EL (cell line): ENCODE measurements at regions not wholly inside any gene's neighbourhood (a gene's known extent, or its start where the extent isn't known, plus 50 kb on each side); places are given as distances from the start of the nearest gene placed in this dataset.

Source experiments
- DNase-seq: peaks from one replicate; pipeline ENCODE4 v3.0.0-alpha.2; 2016

GRCh38 chr14:66129224-66129623 lies 356.9 kb upstream of the CCDC196 start:
- no peak for DNase-seq

GRCh38 chr14:66131111-66131510 lies 355.1 kb upstream of the CCDC196 start:
- no peak for DNase-seq

GRCh38 chr14:66133666-66134065 lies 352.5 kb upstream of the CCDC196 start:
- DNase-seq = no peak

DNA sequence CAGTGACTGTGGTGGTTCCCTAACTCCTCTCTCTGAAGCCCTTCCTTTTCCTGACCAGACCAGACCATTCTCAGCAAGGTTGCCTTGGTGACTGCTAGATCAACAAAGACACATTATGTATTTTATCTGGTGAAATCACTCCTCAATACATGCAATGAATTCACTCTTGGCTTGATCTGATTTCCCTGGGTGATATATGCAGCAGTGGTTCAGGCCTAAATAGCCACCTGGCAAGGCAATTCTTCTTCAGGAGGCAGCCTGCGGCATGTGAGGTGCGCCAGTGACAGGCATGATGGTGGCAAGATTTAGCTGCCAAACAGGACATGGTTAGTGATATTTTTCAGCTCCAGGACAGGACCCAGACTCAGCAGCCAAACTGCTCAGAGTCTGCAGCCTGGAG lies 350.3 kb upstream of the CCDC196 start:
- DNase-seq = no peak

GRCh38 chr14:66137081-66137480 lies 349.1 kb upstream of the CCDC196 start:
- DNase-seq = no peak

DNA sequence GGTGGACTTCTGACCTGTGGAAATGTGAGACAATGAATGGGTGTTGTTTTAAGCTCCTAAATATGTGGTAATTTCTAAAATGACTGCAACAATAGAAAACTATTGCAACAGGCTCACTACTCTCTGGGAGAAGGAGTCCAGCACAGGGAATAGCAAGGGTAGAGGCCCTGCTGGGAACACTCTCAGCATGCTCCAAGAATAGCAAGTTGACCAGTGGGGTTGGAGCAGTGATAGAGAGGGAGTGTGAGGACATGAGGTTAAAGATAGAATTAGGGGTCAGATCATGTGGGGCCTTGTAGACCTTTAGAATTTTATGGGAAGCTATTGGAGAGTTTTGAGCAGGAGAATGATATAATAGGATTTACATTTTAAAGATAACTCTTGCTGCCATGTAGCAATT lies 346.7 kb upstream of the CCDC196 start:
- no peak for DNase-seq

DNA sequence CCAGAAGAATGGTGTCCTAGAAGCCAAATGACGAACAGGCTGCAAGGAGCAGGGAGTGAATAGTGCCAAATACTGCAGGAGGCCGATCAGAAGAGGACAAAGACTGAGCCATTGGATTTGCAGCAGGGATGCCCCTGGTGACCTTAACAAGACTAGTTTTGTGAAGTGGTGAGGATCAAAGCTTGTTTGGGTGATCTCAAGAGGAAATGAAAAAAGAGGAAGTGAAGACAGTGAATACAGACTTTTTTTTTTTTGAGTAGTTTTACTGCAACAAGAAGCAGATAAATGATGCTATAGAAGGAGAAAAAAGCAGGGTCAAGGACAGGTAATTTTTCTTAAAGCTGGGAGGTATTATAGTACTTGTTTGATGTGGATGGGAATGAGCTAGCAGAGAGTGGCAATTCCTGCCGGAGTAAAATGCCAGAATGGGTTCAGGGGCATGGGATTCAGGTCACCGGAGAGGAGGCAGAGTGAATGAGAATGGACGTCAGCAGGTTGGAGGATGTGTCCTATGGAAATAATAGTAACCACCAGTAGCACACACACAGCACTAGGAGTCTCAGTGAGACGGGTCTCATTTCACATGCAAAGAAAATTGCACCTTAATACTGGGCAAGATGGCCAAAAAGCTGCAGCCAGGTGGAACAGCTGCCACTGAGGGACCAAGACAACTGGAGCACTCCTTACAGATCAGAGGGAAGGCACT lies 345.8 kb upstream of the CCDC196 start:
- DNase-seq = no peak

- no peak for DNase-seq
Observed at GRCh38 chr14:66140963-66141362, 345.2 kb upstream of the CCDC196 start.

GRCh38 chr14:66141733-66142132 lies 344.4 kb upstream of the CCDC196 start:
- no peak for DNase-seq

DNA sequence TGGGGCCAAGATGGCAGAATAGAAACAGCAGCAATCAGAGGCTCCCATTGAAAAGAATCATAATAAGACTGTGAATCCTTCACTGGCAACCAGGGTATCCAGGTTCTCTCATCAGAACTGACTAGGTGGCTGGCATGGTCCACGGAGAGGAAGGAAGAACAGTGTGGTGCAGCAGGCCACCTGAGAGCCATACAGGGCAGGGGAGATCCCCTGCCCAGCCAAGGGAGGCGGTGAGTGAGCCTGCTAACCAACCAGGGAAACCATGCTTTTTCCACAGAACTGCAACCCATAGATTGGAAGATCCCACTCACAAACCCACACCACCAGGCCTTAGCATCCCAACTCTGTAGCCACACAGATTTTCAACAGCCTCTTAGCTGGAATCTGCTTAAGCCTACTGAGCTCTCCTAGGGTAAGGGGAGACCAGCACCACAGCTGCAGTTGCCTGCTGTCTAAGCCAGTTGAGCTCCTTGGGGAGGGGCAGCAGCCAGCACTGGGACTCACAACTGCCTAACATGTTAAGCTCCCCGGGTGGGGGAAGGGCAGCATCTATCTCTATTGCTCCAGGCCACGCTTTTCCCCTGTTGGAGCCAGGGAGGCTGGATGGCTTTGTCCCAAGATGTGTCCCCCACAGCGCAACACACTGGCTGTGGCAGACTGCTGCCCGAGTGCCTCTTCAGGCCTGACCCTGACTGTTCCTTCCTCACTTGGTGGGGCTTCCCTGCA lies 342.6 kb upstream of the CCDC196 start:
- DNase-seq = no peak

DNA sequence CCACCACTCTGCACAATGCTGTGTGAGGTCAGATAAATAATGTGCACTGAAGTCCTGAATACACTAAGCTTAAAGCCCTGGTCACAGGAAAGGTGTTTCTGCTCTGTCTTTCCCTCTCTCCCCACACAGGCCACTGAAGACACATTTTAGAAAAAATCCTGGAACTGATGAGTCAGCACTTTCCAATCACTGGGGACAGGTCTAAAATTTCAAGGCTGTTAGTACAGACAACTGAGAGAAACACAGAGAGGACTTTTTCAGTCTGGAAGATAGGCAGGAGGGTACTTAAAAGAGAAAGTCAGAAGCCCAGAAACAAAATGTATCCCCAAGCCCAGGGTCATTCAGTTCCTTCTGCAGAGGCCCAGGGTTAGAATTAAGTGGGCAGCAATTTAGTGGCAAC lies 333.9 kb upstream of the CCDC196 start:
- no peak for DNase-seq

DNA sequence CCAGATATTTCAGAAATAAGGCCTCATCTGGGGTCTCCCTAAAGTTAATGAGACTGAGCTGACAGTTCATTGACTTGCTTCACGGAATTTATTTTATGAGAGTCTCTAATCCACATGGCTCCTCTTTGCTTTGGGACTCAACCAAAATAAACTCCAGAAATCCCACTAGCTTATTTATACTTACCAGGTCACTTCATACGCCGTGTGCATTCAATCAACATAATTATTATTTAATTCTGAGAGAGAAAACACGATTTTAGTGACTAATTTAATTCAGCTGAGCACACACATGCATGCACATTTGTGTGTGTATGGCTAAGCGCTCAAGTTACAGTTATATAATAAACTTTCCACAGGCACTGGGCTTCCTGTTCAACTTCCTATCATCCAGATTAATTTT lies 333.4 kb upstream of the CCDC196 start:
- no peak for DNase-seq

DNA sequence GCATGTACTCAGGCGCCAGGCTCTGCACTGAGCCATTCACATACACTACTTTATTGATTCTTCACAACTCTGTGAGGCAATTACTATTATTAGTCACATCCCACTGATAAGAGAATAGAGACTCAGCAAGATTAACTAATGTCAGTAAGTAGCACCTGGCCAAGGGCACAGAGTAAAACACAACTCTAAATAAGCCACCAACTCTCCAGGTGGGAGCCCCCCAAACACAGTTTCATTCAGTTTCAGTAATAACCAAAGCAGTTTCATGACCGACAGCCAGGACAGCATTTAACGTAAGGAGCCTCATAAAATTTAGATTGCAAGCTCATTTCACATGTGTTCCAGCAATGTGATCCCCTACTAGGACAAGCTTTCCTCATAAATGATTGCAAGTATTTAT lies 323.1 kb upstream of the CCDC196 start:
- DNase-seq = no peak

DNA sequence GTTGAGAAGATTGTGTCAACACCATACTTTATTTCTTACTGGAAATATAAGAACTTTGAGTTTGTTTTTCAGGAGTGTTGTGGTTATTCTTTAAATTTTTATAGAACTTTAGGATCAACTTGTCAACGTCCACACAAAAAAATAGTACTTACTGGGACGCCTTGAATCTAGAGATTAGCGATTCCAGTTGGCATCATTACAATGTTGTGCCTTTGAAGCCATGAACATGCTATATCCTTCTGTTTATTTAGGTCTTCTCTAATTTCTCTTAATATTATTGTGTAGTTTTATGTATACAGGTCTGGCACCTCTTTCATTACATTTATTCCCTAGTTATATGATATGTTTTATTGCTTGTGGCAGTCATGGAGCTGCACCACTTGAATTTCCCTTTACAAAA lies 320.8 kb upstream of the CCDC196 start:
- DNase-seq = no peak

DNA sequence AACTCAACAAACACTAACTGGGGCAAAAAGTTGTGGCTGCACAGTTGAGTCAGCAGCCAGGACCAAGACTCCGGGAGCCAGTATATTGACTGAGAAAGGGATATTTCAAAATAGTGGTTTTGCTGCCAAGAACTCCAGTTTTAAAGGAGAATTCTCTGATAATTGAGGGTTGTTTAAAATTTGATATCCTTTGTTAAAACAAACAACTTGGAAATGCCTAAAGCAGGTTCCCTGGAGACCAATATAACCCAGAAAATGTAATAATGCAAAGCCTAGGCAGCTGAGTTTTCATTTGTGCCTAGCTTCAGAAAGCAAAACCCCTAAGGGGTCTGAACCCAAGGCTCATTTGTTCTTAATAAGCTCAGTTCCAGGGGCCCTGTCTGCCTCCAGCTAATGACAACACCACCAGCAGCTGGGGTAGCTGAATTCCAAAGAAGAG lies 311.7 kb upstream of the CCDC196 start:
- no peak for DNase-seq

DNA sequence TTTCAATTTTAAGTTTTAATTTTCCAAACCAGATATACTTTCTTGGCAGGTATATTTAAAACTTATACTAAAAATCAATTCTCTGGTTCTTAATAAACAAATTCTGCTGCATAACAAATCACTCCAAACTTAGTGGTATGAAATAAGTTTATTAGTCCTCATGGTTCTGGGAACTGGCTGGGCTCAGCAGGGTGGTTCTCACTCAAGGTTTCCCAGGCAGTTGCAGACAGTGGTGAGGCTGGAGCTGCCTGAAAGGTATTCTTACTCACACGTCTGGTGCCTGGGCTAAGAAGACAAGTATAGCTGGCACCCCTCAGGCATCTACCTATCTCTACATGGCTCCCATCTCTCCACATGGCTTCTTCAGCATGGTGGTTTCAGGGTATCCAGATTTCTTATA lies 308.2 kb upstream of the CCDC196 start:
- DNase-seq = no peak

DNA sequence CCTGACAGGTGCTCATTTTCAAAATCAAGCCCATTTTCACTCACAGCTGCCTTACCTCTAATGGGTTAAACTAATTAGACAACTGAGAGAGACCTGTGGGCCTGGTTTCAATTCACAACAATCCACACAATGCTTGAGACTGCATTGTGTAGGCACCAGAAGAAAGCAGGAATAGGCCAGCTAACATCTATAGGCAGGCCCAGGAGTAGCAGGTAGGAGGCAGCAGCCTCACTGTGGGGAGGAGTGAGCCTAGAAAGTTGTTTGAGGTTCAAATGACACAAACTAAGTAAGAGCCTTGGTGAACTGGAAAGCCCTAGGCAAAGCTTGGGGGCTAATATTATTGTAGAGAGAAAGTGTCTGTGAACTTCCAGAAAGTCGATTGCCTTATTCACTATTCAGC lies 289.5 kb upstream of the CCDC196 start:
- no peak for DNase-seq

DNA sequence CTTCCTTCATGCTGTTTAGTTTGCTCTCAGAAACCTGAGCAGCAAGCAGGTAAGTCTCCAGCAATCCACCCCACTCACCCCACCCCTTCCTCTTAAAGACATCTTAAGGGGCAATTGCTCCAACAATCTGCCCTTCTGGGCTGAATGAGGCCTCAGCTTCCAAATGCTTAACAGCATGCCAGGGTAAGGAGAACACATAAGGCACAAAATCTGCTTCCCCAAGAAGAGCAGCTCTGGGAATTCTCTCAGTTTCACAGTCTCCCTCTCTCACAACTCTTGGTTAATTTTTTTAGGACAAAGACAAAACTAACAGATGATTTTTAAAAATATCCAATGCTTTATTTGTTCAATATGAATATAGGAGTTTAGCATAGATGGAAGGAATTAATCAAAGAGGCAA lies 288.9 kb upstream of the CCDC196 start:
- DNase-seq = no peak

- DNase-seq = no peak
Observed at GRCh38 chr14:66206554-66206953, 279.6 kb upstream of the CCDC196 start.

- DNase-seq = no peak
Observed at GRCh38 chr14:66216763-66217162, 269.4 kb upstream of the CCDC196 start.

DNA sequence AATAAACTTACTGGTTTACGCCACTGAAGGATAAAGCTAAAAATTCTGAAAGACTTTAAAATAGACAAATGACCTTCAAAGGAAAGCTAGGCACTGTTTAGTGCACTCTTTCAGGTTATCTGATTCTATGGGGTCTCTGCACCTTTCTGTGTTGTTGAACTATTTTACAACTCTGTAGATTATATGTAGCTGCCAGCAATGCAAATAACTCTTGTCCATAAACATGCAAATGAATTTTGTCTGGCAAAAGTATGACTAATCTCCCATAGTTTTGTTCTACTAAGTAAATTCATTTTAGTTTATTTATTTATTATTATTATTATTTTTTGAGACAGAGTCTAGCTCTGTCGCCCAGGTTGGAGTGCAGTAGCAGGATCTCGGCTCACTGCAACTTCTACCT lies 266.3 kb upstream of the CCDC196 start:
- no peak for DNase-seq

DNA sequence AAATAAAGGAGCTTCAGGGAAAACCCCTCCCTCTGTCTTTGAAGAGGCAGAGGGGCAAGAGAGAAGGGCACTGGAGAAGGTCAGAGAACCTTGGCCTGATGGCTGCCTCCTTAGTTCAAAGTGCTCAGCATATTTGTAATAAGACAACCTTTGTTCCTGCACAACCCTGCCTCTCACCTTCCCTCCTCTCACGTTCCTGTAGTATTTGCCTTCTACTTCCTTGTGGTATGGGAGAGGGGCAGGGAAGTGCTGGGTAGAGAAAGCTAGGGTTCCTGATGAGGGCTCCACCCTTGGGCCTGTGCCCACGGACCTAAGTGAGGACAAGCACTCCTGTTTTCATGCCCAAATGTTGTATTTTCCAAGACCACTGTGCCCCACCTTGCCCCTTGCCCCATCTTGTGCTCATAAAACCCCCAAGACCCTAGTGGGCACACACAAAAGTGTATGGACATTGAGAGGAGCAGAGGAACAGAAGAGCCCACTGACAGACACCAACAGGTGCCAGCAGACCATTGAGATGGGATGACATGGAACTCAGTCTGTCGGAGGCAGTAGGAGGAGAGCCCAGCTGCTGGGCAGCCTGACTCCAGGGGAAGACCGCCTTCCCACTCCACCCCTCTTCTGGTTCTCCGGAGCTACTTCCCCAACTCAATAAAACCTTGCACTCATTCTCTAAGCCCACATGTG lies 261.5 kb upstream of the CCDC196 start:
- no peak for DNase-seq

DNA sequence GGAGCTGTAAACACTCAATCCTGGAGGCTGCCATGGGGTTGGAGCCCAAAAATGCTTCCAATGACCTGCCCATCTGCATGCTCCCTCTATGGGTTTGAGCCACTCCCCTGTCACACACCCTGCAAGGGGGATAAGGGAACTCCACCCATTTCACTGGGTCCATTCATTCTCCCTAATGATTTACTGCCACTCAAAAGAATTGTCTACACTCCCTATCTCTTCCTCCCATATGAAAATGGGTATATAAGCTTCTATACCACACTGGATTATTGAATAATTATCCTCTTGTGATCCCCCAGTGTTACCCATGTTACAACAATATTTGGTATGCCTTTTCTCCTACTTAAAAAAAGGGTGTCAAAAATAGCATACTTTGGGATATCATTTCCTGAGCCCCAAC lies 260.8 kb upstream of the CCDC196 start:
- DNase-seq = no peak

GRCh38 chr14:66228267-66228970 lies 257.8 kb upstream of the CCDC196 start:
- peak; percentile 59 for DNase-seq
